ENCODE measurements at regions not wholly inside any gene's neighbourhood (a gene's known extent, or its start where the extent isn't known, plus 50 kb on each side); places are given as distances from the start of the nearest gene placed in this dataset.

- TF ChIP-seq EZH2 (IDR thresholded peaks at IDR 0.05; ENCODE audit: low read length, unreplicated experiment) (no peak), EZH2phosphoT487 (IDR thresholded peaks at IDR 0.05; ENCODE audit: borderline replicate concordance, low read length) (no peak), CTCF (conservative IDR thresholded peaks at IDR 0.05; ENCODE audit: low read depth, low read length) (no peak)
Observed at GRCh38 chr14:106635569-106635968, 1109.2 kb downstream of the TMEM121 start.
